GM19328 (cell line): ENCODE measurements at regions not wholly inside any gene's neighbourhood (a gene's known extent, or its start where the extent isn't known, plus 50 kb on each side); places are given as distances from the start of the nearest gene placed in this dataset.

Experiments used
- ATAC-seq: cut with Tn5 transposase; IDR thresholded peaks from one replicate; pipeline ENCODE4 v1.9.1; 2021; ENCODE audit warnings: mild to moderate bottlenecking, moderate library complexity; ENCODE audit not compliant: unreplicated experiment

GRCh38 chr13:73428137-73428536 is 369.3 kb downstream of the KLF5 start:
- no peak for ATAC-seq

- no peak for ATAC-seq
These were observed 364.2 kb downstream of the KLF5 start for GRCh38 chr13:73422973-73423372.

- no peak for ATAC-seq
These were observed 362.6 kb downstream of the KLF5 start for GRCh38 chr13:73421310-73421912.

GRCh38 chr13:73419186-73419585 is 360.4 kb downstream of the KLF5 start:
- no peak for ATAC-seq

GRCh38 chr13:73417012-73417615 is 358.3 kb downstream of the KLF5 start:
- ATAC-seq = no peak

- ATAC-seq = no peak
These were observed 357.3 kb downstream of the KLF5 start for GRCh38 chr13:73416093-73416492.

GRCh38 chr13:73413656-73414055 is 354.9 kb downstream of the KLF5 start:
- ATAC-seq = no peak

GRCh38 chr13:73412933-73413332 is 354.1 kb downstream of the KLF5 start:
- no peak for ATAC-seq

GRCh38 chr13:73411067-73411809 is 352.4 kb downstream of the KLF5 start:
- no peak for ATAC-seq

GRCh38 chr13:73406454-73406853 is 347.6 kb downstream of the KLF5 start:
- ATAC-seq = no peak

- no peak for ATAC-seq
These were observed 345.8 kb downstream of the KLF5 start for GRCh38 chr13:73404581-73404980.

GRCh38 chr13:73403355-73404120 is 344.7 kb downstream of the KLF5 start:
- no peak for ATAC-seq

- no peak for ATAC-seq
These were observed 343.0 kb downstream of the KLF5 start for GRCh38 chr13:73401769-73402168.

GRCh38 chr13:73399347-73400216 is 340.8 kb downstream of the KLF5 start:
- no peak for ATAC-seq

- ATAC-seq = no peak
These were observed 338.9 kb downstream of the KLF5 start for GRCh38 chr13:73397496-73398305.

GRCh38 chr13:73394066-73394465 is 335.3 kb downstream of the KLF5 start:
- ATAC-seq = no peak

- no peak for ATAC-seq
These were observed 331.3 kb downstream of the KLF5 start for GRCh38 chr13:73390100-73390499.

- ATAC-seq = no peak
These were observed 329.8 kb downstream of the KLF5 start for GRCh38 chr13:73388586-73388985.

- no peak for ATAC-seq
These were observed 328.5 kb downstream of the KLF5 start for GRCh38 chr13:73387318-73387717.

GRCh38 chr13:73385848-73386247 is 327.0 kb downstream of the KLF5 start:
- ATAC-seq = no peak
